Transverse colon (tissue), 3 donors: ENCODE measurements at regions not wholly inside any gene's neighbourhood (a gene's known extent, or its start where the extent isn't known, plus 50 kb on each side); places are given as distances from the start of the nearest gene placed in this dataset.

ENCODE experiments used
- CTCF ChIP-seq, 5 experiments: fragments of 200-600 bp in 3 of 5; fragments of 450-650 bp in 2 of 5; sonication (generic) in 3 of 5; IDR thresholded peaks; 1 replicate in 2 of 5; 2 replicates in 3 of 5; pipeline ENCODE4 v1.5.1; 2016 to 2017; ENCODE audit warnings: antibody characterized with exemption in 5 of 5, inconsistent platforms in 3 of 5, mild to moderate bottlenecking in 2 of 5, moderate library complexity in 1 of 5
- EP300 ChIP-seq: sonication (generic); formaldehyde crosslinking; IDR thresholded peaks from one replicate; pipeline ENCODE4 v1.6.1; 2017; ENCODE audit warnings: antibody characterized with exemption, low read depth

- no peak for TF ChIP-seq CTCF (IDR thresholded peaks at IDR 0.05)
- no peak for TF ChIP-seq EP300
Measured at GRCh38 chr11:129298988-129299387, 76.7 kb upstream of the BARX2 start.
